Adipocyte (in vitro differentiated cells): ENCODE measurements at regions not wholly inside any gene's neighbourhood (a gene's known extent, or its start where the extent isn't known, plus 50 kb on each side); places are given as distances from the start of the nearest gene placed in this dataset.
"Not testable (repeated sequence)": the region's sequence is repeated elsewhere in the genome, so short reads cannot be mapped to it uniquely, and the experiment has no call there.

ENCODE experiments used
- DNase-seq: peaks from one replicate; pipeline ENCODE4 v3.0.0-alpha.2; 2015; ENCODE audit warnings: low read depth
- H3K27me3 ChIP-seq: replicated peaks from 2 replicates; pipeline ENCODE4 v1.7.0; 2013; ENCODE audit warnings: mild to moderate bottlenecking, low read length, moderate library complexity; ENCODE audit not compliant: control insufficient read depth, insufficient read depth
- H3K36me3 ChIP-seq: 2 replicates; pipeline ENCODE4 v1.7.0; 2013; ENCODE audit warnings: low read length, mild to moderate bottlenecking, moderate library complexity; ENCODE audit not compliant: control insufficient read depth, insufficient read depth, severe bottlenecking
- H3K4me1 ChIP-seq: 2 replicates; pipeline ENCODE4 v1.7.0; 2013; ENCODE audit warnings: mild to moderate bottlenecking, low read length, moderate library complexity; ENCODE audit not compliant: control insufficient read depth, insufficient read depth
- H3K4me3 ChIP-seq: 2 replicates; pipeline ENCODE4 v1.7.0; 2013; ENCODE audit warnings: mild to moderate bottlenecking, low read length, moderate library complexity
- H3K9ac ChIP-seq: 2 replicates; pipeline ENCODE4 v1.7.0; 2013; ENCODE audit warnings: mild to moderate bottlenecking, low read length, moderate library complexity
- H3K9me3 ChIP-seq: 2 replicates; pipeline ENCODE4 v1.7.0; 2013; ENCODE audit warnings: mild to moderate bottlenecking, low read length, moderate library complexity; ENCODE audit not compliant: control insufficient read depth

GRCh38 chr7:131995324-131995723, 438.9 kb upstream of the PODXL start:
- DNase-seq = no peak
- Histone ChIP-seq H3K9ac (no peak overlapping the region), H3K4me3 (no peak overlapping the region), H3K9me3 (no peaks in the 10 kb centered on the region), H3K4me1 (no peaks in the 10 kb centered on the region), H3K36me3 (no peaks in the 10 kb centered on the region), H3K27me3 (peaks cover 57% of the 10 kb centered on the region)

- H3K27me3 ChIP-seq = peaks cover 14% of the 10 kb centered on the region
- not testable (repeated sequence) for H3K4me1 ChIP-seq, H3K9ac ChIP-seq, DNase-seq, H3K36me3 ChIP-seq, H3K9me3 ChIP-seq, H3K4me3 ChIP-seq
Measured at GRCh38 chr7:131981069-131981468, 424.6 kb upstream of the PODXL start.

GRCh38 chr7:131978118-131978517, 421.7 kb upstream of the PODXL start:
- H3K4me3 ChIP-seq, H3K9ac ChIP-seq, DNase-seq, H3K4me1 ChIP-seq, H3K27me3 ChIP-seq, H3K9me3 ChIP-seq, H3K36me3 ChIP-seq: not testable (repeated sequence)

- DNase-seq = no peak
- Histone ChIP-seq H3K36me3 (no peaks in the 10 kb centered on the region), H3K27me3 (peaks cover 17% of the 10 kb centered on the region), H3K9ac (no peak overlapping the region), H3K9me3 (peaks cover 9% of the 10 kb centered on the region), H3K4me1 (no peaks in the 10 kb centered on the region), H3K4me3 (no peak overlapping the region)
Measured at GRCh38 chr7:131976411-131976810, 420.0 kb upstream of the PODXL start.

DNA sequence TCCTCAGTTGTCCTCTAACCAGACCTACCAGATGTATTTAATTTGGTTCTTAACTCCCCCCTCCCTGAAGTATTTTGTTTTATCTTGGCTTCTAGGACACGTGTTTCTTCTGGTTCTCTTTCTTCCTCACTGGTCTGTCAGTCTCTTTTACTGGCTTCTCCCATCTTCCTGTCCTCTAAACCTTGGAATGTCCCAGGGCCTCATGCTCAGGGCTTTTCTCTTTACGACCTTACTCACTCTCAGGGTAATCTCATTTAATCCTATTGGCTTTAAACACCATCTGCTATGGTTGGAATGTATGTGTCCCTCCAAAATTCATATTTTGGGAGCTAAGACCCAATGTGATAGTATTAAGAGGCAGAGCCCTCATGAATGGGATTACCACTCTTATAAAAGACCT, 418.2 kb upstream of the PODXL start:
- H3K9me3 ChIP-seq = peaks cover 9% of the 10 kb centered on the region
- no peaks in the 10 kb centered on the region for H3K36me3 ChIP-seq
- H3K27me3 ChIP-seq = peaks cover 20% of the 10 kb centered on the region
- no peaks in the 10 kb centered on the region for H3K4me1 ChIP-seq
- H3K4me3 ChIP-seq = no peak overlapping the region
- no peak for DNase-seq
- H3K9ac ChIP-seq = no peak overlapping the region

DNA sequence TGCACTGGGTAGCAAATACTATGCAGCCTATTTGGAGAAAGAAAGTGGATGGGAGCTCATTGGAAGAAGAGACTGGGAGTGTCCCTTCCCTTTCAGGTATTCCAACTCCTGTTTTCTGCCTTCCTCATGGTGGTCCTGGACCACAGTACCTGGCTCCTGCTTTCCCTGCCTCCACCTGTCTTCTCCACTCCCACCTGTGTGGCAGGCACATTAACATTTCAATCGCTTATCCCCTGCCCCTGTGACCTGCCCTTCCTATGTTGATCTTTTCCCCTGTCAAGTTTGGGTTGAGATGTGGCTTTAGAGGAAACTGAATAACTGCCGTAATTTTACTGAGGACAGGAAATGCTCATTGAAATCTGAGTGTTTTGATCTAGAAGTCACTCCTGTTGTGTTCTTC, 415.8 kb upstream of the PODXL start:
- H3K36me3 ChIP-seq = no peaks in the 10 kb centered on the region
- H3K4me3 ChIP-seq = no peak overlapping the region
- DNase-seq = no peak
- no peaks in the 10 kb centered on the region for H3K4me1 ChIP-seq
- peaks cover 9% of the 10 kb centered on the region for H3K9me3 ChIP-seq
- no peak overlapping the region for H3K9ac ChIP-seq
- H3K27me3 ChIP-seq = peaks cover 20% of the 10 kb centered on the region

DNA sequence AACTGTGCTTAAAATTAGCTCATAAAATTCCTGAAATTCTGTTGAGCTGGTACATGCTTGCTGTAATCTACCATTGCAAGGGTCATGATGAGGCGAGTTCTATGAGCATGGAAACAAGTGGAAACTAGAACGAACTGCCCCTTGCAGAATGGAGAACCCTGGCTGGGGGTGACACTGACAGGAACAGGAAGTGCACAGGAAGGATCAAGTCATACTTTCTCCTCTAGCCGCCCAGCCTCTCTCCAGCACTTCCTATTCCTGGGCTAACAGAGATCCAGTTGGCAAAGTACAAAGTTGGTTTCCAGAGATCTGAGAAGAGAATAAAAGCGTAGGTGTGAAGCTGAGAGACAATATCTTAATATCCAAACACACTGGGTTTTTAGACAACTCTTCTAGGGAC, 414.2 kb upstream of the PODXL start:
- no peaks in the 10 kb centered on the region for H3K4me1 ChIP-seq
- no peak overlapping the region for H3K4me3 ChIP-seq
- no peaks in the 10 kb centered on the region for H3K36me3 ChIP-seq
- H3K9ac ChIP-seq = no peak overlapping the region
- peaks cover 20% of the 10 kb centered on the region for H3K27me3 ChIP-seq
- no peak for DNase-seq
- H3K9me3 ChIP-seq = no peaks in the 10 kb centered on the region

GRCh38 chr7:131969560-131969959, 413.1 kb upstream of the PODXL start:
- DNase-seq = no peak
- no peak overlapping the region for H3K4me3 ChIP-seq

DNA sequence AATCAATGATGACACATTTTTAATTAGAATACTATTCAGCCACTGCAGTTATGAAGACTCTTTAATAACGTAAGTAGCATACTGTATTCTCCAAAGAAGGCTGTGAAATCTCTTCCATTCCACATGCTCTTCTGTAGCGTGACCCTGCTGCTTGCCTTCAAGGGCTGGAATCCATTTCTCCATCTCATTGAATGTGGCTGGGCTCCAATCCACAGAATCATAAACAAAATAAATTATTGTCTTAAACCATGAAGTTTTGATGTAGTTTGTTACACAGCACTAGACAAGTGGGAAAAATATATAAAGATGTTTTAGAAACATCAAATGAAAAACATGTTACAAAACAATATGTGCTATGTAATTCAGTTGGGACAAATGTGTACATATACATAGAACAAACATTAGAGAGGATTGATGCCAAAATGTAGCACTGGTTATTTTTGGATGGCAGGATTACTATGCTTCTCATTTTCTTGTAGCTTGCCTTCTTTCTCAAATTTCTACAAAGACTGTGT, 410.8 kb upstream of the PODXL start:
- Histone ChIP-seq H3K4me3 (no peak overlapping the region), H3K4me1 (no peaks in the 10 kb centered on the region), H3K36me3 (no peaks in the 10 kb centered on the region), H3K9ac (no peak overlapping the region), H3K27me3 (peaks cover 20% of the 10 kb centered on the region), H3K9me3 (peaks cover 3% of the 10 kb centered on the region)
- no peak for DNase-seq

More at GRCh38 chr7:131969560-131969959, 413.1 kb upstream of the PODXL start:
- H3K4me1 ChIP-seq = no peaks in the 10 kb centered on the region
- H3K9me3 ChIP-seq = no peaks in the 10 kb centered on the region
- no peaks in the 10 kb centered on the region for H3K36me3 ChIP-seq
- no peak overlapping the region for H3K9ac ChIP-seq
- H3K27me3 ChIP-seq = peaks cover 14% of the 10 kb centered on the region

GRCh38 chr7:131964203-131964602, 407.8 kb upstream of the PODXL start:
- no peaks in the 10 kb centered on the region for H3K4me1 ChIP-seq
- peaks cover 28% of the 10 kb centered on the region for H3K27me3 ChIP-seq
- H3K9me3 ChIP-seq = peaks cover 3% of the 10 kb centered on the region
- H3K9ac ChIP-seq = no peak overlapping the region
- H3K36me3 ChIP-seq = no peaks in the 10 kb centered on the region
- no peak overlapping the region for H3K4me3 ChIP-seq
- DNase-seq = no peak

DNA sequence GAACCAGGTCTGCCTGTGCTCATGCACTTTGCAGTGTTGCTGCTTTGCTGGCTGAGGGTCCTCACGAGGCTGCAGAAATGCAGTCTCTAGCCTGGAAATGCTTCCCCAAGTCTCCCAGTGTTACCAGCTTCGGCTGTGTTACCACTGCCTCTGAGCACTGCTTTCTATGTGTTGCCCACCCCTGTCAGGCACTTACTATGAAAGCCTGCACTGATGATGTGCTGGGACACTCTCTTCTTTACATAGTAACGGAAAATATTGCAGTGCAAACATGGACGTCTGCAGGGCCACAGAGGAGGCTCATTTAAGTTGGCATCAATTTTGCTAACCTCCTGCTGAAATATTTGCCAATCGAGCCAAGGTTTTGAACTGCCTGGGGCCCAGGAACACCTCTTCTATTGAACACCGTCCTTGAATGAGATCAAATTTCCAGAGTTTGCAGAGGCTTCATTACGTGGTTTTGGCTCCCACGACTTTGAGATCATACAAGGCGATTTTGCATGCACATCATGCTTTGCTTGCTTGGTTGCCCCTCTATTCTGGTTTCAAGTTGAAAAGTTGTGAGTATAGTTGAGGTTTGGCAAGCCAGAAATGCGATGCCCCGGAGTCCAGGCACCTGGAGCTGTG, 404.7 kb upstream of the PODXL start:
- no peak for DNase-seq
- no peak overlapping the region for H3K4me3 ChIP-seq
- peaks cover 12% of the 10 kb centered on the region for H3K9me3 ChIP-seq
- peaks cover 43% of the 10 kb centered on the region for H3K27me3 ChIP-seq
- no peaks in the 10 kb centered on the region for H3K36me3 ChIP-seq
- no peaks in the 10 kb centered on the region for H3K4me1 ChIP-seq
- H3K9ac ChIP-seq = no peak overlapping the region
